ENCODE measurements at regions not wholly inside any gene's neighbourhood (a gene's known extent, or its start where the extent isn't known, plus 50 kb on each side); places are given as distances from the start of the nearest gene placed in this dataset.

DNA sequence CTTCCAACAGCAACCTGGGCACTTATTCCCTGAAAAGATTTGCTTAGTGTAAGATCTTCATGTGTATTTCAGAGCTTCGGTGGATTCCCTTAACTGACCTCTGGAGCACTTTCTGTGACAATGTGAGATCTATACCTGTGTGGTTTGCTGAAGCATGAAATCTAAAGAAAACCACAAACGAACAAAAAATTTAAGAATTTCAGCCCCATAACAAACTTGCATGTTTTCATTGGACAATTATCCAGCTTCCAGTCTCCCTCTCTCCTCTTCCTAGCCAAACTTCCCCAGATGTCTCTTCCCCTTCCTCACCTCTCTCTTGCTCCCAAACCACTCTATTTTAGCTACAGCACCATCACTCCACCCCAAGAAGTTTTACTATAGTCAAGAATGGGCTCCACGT is 279.9 kb upstream of the SORCS1 start:
- TF ChIP-seq, protein P1, sequence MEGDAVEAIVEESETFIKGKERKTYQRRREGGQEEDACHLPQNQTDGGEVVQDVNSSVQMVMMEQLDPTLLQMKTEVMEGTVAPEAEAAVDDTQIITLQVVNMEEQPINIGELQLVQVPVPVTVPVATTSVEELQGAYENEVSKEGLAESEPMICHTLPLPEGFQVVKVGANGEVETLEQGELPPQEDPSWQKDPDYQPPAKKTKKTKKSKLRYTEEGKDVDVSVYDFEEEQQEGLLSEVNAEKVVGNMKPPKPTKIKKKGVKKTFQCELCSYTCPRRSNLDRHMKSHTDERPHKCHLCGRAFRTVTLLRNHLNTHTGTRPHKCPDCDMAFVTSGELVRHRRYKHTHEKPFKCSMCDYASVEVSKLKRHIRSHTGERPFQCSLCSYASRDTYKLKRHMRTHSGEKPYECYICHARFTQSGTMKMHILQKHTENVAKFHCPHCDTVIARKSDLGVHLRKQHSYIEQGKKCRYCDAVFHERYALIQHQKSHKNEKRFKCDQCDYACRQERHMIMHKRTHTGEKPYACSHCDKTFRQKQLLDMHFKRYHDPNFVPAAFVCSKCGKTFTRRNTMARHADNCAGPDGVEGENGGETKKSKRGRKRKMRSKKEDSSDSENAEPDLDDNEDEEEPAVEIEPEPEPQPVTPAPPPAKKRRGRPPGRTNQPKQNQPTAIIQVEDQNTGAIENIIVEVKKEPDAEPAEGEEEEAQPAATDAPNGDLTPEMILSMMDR (IDR thresholded peaks at IDR 0.05), result no peak
- TF ChIP-seq POLR2A (IDR thresholded peaks at IDR 0.05) (no peak), EP300 (IDR thresholded peaks at IDR 0.05) (no peak), POLR2AphosphoS5 (IDR thresholded peaks at IDR 0.05) (no peak)
